Stimulated activated CD4-positive, alpha-beta T cell treated with anti-CD3 and anti-CD28 coated beads, Interleukin-1b, Interleukin-23, amount 100 ng/mL, for 48 hours (primary cell): ENCODE measurements at regions not wholly inside any gene's neighbourhood (a gene's known extent, or its start where the extent isn't known, plus 50 kb on each side); places are given as distances from the start of the nearest gene placed in this dataset.

ENCODE experiments used
- DNase-seq: peaks from one replicate; pipeline ENCODE4 v3.0.0-alpha.2; 2020

GRCh38 chr15:77557564-77557963, 75.1 kb downstream of the LINGO1 start:
- no peak for DNase-seq

- DNase-seq: no peak
Observed at GRCh38 chr15:77557144-77557543, 75.6 kb downstream of the LINGO1 start.

GRCh38 chr15:77556622-77557021, 76.1 kb downstream of the LINGO1 start:
- no peak for DNase-seq

- no peak for DNase-seq
Observed at GRCh38 chr15:77555232-77555631, 77.5 kb downstream of the LINGO1 start.

GRCh38 chr15:77554306-77555080, 78.2 kb downstream of the LINGO1 start:
- no peak for DNase-seq

GRCh38 chr15:77553695-77554094, 79.0 kb downstream of the LINGO1 start:
- no peak for DNase-seq

GRCh38 chr15:77553257-77553656, 79.5 kb downstream of the LINGO1 start:
- DNase-seq: no peak

- DNase-seq: no peak
Observed at GRCh38 chr15:77552066-77552465, 80.6 kb downstream of the LINGO1 start.

- DNase-seq: no peak
Observed at GRCh38 chr15:77550301-77551251, 82.1 kb downstream of the LINGO1 start.

GRCh38 chr15:77549576-77550288, 83.0 kb downstream of the LINGO1 start:
- no peak for DNase-seq

- DNase-seq: no peak
Observed at GRCh38 chr15:77548589-77549557, 83.8 kb downstream of the LINGO1 start.

- DNase-seq: no peak
Observed at GRCh38 chr15:77547801-77548588, 84.7 kb downstream of the LINGO1 start.

- no peak for DNase-seq
Observed at GRCh38 chr15:77546870-77547269, 85.8 kb downstream of the LINGO1 start.

GRCh38 chr15:77546050-77546501, 86.6 kb downstream of the LINGO1 start:
- no peak for DNase-seq

- no peak for DNase-seq
Observed at GRCh38 chr15:77545058-77545457, 87.7 kb downstream of the LINGO1 start.

- no peak for DNase-seq
Observed at GRCh38 chr15:77544162-77544561, 88.5 kb downstream of the LINGO1 start.

GRCh38 chr15:77543159-77543882, 89.4 kb downstream of the LINGO1 start:
- peak; percentile 72 for DNase-seq

GRCh38 chr15:77542491-77543001, 90.2 kb downstream of the LINGO1 start:
- no peak for DNase-seq

- DNase-seq: no peak
Observed at GRCh38 chr15:77541421-77542181, 91.1 kb downstream of the LINGO1 start.
